Smooth muscle cell of the brain vasculature (primary cell): ENCODE measurements at regions not wholly inside any gene's neighbourhood (a gene's known extent, or its start where the extent isn't known, plus 50 kb on each side); places are given as distances from the start of the nearest gene placed in this dataset.
A peak's percentile ranks its signal among the peaks of the same experiment; 100 is the strongest.

Experiments used
- DNase-seq: peaks from one replicate; pipeline ENCODE4 v3.0.0-alpha.2; 2012; ENCODE audit warnings: low read depth, low spot score

- DNase-seq = no peak
These were observed 180.6 kb downstream of the RDH14 start for GRCh38 chr2:18379870-18380269.

DNA sequence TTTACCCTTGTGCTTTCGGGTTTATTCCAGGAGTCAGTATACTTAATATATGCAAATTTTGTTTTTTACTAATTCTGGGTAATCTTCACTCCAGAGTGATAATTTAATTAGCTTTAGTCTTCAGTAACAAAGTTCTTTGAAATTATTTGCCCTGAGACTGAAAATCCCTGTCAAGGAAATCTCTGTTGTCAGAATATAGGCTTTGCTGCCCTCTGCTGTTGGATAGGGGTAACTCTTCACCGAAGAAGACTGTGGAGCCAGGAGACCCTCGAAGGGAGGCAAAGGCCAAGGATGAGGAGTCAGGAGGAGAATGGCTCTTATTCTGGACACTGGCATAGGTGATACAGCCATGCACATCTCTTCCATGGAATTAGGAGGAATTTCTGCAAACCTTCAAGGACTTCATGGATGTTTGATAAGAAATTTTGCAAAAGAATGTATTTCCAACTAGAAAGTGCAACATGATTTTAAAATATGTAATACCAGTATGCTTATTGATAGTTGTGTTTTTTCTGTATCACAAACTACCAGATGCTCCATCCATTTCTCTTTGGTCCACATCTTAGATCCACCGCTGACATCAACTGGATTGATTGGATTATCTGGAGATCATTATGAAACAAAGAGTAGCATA, 182.3 kb downstream of the RDH14 start:
- no peak for DNase-seq

DNA sequence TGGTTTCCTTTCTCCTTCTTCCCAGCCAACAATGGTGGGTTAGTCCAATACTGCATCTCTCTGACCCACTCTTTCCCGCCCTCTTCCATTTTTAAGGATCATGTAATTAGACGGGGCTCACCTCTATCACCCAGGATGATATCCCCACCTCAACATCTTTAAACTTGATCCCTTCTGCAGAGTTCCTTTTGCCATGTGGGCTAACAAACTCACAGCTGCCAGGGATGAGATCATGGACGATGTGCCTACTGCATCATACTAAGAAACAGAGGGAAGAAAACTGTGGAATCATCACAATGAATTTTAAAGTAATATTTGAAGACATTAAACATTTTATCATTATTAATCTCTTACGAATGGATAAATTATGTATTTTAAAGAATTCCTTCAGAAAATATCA, 183.5 kb downstream of the RDH14 start:
- no peak for DNase-seq

GRCh38 chr2:18373664-18374063, 186.8 kb downstream of the RDH14 start:
- DNase-seq = no peak

- DNase-seq = no peak
These were observed 187.4 kb downstream of the RDH14 start for GRCh38 chr2:18373081-18373480.

DNA sequence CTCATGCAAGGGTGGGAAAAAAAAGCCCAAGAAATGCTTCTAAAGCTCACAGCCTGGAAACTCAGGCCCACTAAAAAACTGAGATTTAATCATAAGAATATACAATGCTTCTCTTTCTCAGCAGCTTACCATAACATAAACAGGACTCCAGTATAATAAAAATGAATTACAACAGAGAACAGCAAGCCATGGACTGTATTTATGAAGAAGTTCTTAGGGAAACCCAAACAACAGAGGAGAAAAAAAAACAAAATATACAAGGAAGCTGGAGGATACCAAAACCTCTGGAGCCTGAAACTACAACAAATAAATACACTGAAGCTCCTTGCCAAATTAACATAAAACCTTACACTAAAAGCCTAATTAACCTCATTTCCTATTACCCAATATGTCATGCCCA, 187.8 kb downstream of the RDH14 start:
- no peak for DNase-seq

DNA sequence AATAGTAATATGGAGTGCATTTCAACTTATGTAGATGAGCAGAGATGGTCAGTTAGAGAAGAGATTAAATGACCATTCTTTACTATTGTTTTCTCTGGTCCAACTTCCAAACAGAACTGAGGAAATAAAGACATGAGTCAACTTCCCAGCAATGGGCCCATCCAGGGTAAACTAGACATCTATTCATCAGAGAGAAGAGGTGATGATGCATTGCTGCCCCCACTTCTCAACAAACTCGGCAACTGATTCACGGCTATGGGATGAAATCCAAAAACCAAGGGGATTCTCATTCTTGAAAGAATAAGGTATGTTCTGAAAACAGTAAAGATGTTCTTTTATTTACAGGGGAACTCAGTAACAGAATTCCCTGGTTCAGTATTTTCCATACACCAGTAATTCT, 190.7 kb downstream of the RDH14 start:
- DNase-seq = no peak

GRCh38 chr2:18368008-18368407, 192.4 kb downstream of the RDH14 start:
- no peak for DNase-seq

GRCh38 chr2:18365342-18365741, 195.1 kb downstream of the RDH14 start:
- no peak for DNase-seq

GRCh38 chr2:18363348-18363747, 197.1 kb downstream of the RDH14 start:
- DNase-seq = no peak

DNA sequence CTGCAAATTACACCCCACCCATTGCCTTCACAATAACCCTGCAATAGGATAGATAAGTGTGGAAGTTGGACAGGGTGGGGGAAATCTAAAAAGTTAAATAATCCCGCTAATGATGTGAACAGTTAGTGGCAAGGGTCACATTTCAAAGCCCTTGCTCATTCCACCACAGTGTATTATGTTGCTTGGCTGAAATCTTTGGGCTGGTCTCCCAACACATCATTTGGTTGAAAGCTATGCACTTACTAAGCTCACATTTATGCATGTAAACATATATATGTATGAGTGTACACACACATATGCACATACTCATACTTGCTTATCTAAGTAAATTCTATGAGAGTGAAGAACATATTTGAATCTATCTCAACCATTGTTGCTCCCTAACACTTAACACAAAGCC, 197.8 kb downstream of the RDH14 start:
- no peak for DNase-seq

DNA sequence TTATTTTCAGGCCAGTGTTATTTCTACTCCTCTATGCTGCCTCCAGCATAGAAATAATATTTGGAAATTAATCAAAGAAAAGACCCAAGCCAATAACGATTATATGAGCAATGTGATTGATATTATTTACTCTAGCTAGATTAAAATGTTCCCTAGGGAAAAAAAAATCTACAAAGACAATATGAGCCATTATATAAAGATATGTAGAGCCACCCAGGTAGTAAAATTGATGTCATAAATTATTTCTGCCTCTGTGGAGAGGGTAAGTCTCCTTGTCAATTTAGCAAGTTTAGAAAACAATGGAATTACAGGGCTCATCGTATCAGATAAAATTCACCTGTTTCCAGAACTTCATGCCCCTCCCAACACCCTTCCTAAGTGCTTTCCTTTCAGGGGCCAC, 202.9 kb downstream of the RDH14 start:
- DNase-seq = no peak

DNA sequence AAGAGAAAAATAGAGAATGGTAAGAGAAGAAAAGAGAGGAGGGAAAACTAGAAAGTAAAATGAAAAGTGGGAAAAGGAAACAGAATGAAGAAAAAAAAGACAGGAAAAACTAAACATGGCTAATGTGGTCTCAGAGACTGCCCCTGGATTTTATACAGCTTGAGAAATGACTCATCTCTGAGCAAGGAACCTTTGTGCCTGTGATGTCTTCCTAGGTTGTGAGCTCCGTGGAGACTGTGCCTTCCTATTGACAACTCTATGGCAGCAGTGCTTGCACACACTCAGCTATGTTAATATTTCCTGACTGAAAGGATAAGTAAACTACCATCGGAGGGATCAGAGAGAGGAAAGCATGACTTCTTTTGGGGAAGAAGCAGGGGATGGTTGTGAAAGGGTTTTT, 203.8 kb downstream of the RDH14 start:
- DNase-seq = no peak

DNA sequence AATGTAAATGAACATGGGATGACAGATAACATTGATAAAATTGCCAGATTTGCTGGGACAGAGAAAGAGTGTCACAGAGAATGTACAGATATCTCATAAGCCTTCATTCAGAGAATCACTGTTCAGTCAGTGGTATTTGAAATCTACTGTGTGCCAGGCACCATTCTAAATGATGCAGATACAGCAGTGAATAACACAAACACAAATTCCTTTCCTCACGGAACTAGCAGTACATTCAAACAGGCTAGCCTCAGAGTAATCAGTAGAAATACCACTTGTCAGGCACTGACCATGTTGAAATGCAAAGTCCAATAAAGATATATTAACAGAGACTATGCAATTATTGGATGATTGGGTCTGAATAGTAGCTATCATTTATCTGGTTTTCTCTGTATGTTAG, 211.0 kb downstream of the RDH14 start:
- DNase-seq = no peak

GRCh38 chr2:18346874-18347273, 213.6 kb downstream of the RDH14 start:
- DNase-seq = no peak

- no peak for DNase-seq
These were observed 214.1 kb downstream of the RDH14 start for GRCh38 chr2:18346344-18346743.

GRCh38 chr2:18345848-18346247, 214.6 kb downstream of the RDH14 start:
- peak; percentile 12 for DNase-seq

DNA sequence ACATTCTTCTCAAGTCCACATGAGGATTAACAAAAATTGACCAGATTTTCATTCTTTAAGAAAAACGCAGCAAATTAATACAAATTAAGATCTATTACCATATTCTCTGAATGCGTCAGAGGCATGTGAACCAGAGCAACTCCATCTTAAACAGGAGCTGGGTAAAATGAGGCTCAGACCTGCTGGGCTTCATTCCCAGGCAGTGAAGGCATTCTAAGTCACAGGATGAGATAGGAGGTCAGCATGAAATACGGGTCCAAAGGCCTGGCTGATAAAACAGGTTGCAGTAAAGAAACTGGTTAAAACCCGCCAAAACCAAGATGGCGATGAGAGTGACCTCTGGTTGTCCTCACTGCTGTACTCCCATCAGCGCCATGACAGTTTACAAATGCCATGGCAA, 217.6 kb downstream of the RDH14 start:
- DNase-seq = no peak

- DNase-seq = no peak
These were observed 221.1 kb downstream of the RDH14 start for GRCh38 chr2:18339326-18339725.

DNA sequence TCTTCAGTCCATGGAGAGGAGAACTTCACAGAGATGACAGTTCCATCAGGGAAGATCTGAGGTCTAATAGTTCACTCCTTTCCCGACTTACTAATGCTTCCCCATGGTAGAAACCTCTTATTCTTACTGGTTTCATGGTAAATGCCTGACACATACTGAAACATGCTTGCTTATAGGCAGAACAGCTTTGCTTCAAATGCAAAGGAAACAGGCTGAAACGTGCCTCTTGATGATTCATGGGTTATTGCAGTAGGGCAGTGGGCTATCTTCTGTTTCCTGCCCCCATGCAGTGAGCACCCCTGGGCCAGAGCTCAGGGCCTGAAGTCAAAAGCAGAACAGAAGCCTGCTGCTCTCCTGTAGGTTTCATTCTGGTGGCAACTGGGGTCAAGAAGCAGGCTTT, 223.5 kb downstream of the RDH14 start:
- no peak for DNase-seq

- DNase-seq = no peak
These were observed 228.0 kb downstream of the RDH14 start for GRCh38 chr2:18332477-18332876.

- no peak for DNase-seq
These were observed 235.3 kb downstream of the RDH14 start for GRCh38 chr2:18325118-18325517.

DNA sequence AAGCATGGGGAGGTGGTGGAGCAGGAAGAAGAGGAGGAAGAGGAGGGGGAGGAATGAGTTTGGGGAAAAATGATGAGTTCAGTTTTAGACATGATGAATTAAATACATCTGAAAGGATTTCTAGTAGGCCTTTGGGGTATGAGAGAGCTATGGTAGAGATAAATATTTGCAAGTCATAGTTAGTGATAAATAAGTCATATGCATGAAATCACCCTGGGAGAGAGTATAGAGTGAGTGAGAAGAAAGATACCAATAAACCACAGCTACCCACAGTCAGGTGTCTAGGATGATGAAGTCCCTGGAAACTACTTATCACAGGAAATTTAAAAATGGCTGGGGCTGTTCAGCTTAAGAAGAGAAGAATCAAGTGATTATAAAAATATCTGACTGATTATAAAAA, 240.5 kb downstream of the RDH14 start:
- no peak for DNase-seq

DNA sequence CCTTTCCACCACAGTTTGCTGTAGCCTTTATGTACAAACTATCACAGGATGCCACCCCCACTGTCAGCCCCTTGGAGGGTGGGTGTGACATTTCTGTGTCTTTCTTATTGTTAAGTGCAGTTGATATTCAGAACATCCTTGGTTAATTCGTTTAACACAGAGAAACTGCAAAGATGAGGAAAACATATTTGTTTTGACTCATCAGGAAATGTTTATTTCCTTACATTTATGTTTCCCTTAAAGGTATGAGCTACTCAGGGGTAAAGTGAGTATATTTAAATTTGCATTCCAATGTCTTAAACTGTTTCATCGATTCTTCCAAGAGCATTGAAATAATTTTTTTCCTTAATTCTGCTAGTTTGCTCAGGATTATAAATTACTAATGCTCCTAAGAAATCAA, 243.4 kb downstream of the RDH14 start:
- no peak for DNase-seq
